ENCODE measurements at regions not wholly inside any gene's neighbourhood (a gene's known extent, or its start where the extent isn't known, plus 50 kb on each side); places are given as distances from the start of the nearest gene placed in this dataset.

GRCh38 chr12:3964439-3964838 is 91.2 kb upstream of the PARP11 start:
- H3K4me1 Mint-ChIP-seq: peaks cover 62% of the 10 kb centered on the region
- no peaks in the 10 kb centered on the region for H3K36me3 Mint-ChIP-seq (ENCODE audit: low read depth)
- no peak overlapping the region for H3K4me3 Mint-ChIP-seq
- H3K27me3 Mint-ChIP-seq (ENCODE audit: low read depth): peaks cover 3% of the 10 kb centered on the region
- peak in 1 of 3 experiments; percentile 33 for TF ChIP-seq CTCF (IDR thresholded peaks at IDR 0.05; ENCODE audit: unreplicated experiment in 3 of 3)
- peak overlapping the region in 1 of 3 experiments; percentile 24 for H3K27ac Mint-ChIP-seq
- H3K9me3 Mint-ChIP-seq: no peaks in the 10 kb centered on the region

DNA sequence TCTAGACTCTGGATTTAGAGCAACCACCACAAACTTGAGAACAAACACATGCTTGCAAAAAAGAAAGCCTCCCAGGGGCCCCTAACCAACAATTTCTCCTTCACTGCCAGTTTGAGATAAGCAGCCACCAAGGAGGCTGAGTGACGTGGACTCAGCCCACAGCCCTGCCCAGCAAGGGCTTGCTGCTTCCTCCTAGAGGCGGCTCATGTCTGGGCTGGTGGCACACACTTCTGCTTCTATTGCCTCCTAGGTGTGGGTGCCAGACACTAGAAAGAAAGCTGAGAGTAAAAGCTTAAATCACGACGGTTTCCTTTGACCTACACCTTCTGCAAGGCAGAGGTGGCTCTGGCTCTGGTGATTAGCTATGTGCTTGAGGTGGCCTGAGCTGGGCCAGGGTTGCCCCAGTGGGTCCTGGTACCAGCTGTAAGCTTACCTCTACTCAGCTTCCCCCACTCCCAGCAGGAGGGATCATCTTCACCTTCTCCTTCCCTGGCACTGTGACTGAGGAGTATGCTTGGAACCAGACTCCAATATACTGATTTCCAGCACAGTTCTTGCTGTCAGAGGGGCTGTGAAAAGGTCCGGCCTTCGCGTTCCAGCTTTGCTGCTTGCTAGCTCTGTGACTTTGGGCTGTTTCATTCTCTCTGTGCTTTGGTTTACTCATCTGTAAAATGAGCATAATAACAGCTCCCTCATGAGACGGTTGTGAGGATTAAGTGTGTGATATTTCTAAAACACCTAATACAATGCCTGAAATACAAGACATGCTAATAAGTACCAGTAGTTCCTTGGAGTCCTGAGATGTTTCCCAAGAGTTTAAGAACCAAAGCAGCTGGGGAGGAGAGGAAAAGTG is 89.7 kb upstream of the PARP11 start:
- Mint-ChIP-seq H3K27me3 (ENCODE audit: low read depth) (peaks cover 3% of the 10 kb centered on the region), H3K27ac (peak overlapping the region; percentile 27 to 81 (median 79)), H3K9me3 (no peaks in the 10 kb centered on the region), H3K36me3 (ENCODE audit: low read depth) (no peaks in the 10 kb centered on the region), H3K4me1 (peaks cover 58% of the 10 kb centered on the region), H3K4me3 (no peak overlapping the region)
- TF ChIP-seq CTCF (IDR thresholded peaks at IDR 0.05; ENCODE audit: unreplicated experiment in 3 of 3): no peak

DNA sequence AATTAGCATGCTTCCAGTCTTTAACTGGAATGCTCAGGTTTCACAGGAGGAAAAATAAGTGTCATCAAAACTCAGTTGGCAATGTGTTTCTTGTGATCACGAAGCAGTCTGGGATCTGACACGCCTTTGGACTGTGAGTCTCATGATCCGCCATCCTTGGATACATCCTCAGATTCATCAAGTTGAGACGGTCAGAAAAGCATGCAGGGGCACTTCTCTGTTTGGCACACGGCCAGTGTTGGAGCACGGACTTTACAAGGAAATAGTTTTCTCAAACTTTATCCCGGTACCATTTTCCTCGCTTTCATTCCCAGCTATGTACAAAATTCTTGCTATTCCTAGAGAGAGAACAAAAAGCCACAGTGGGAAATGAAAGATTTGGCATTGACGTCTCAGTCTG is 88.4 kb upstream of the PARP11 start:
- peaks cover 3% of the 10 kb centered on the region for H3K27me3 Mint-ChIP-seq (ENCODE audit: low read depth)
- peaks cover 6% of the 10 kb centered on the region for H3K9me3 Mint-ChIP-seq
- no peak overlapping the region for H3K4me3 Mint-ChIP-seq
- H3K36me3 Mint-ChIP-seq (ENCODE audit: low read depth): no peaks in the 10 kb centered on the region
- H3K4me1 Mint-ChIP-seq: peaks cover 53% of the 10 kb centered on the region
- H3K27ac Mint-ChIP-seq: peak overlapping the region; percentile 61 to 81 (median 79)
- no peak for TF ChIP-seq CTCF (IDR thresholded peaks at IDR 0.05; ENCODE audit: unreplicated experiment in 3 of 3)

GRCh38 chr12:3959799-3960560 is 86.8 kb upstream of the PARP11 start:
- H3K27ac Mint-ChIP-seq: peak overlapping the region in 1 of 3 experiments; percentile 61
- TF ChIP-seq CTCF (IDR thresholded peaks at IDR 0.05; ENCODE audit: unreplicated experiment in 3 of 3): no peak

GRCh38 chr12:3958534-3958933 is 85.3 kb upstream of the PARP11 start:
- no peaks in the 10 kb centered on the region for H3K36me3 Mint-ChIP-seq (ENCODE audit: low read depth)
- no peak overlapping the region for H3K4me3 Mint-ChIP-seq
- H3K27me3 Mint-ChIP-seq (ENCODE audit: low read depth): peaks cover 3% of the 10 kb centered on the region
- no peak for TF ChIP-seq CTCF (IDR thresholded peaks at IDR 0.05; ENCODE audit: unreplicated experiment in 3 of 3)
- no peak overlapping the region for H3K27ac Mint-ChIP-seq
- H3K9me3 Mint-ChIP-seq: peaks cover 7% of the 10 kb centered on the region
- peaks cover 33% of the 10 kb centered on the region for H3K4me1 Mint-ChIP-seq

More at GRCh38 chr12:3959799-3960560, 86.8 kb upstream of the PARP11 start:
- Mint-ChIP-seq H3K36me3 (ENCODE audit: low read depth) (no peaks in the 10 kb centered on the region), H3K4me3 (no peak overlapping the region), H3K4me1 (peaks cover 39% of the 10 kb centered on the region), H3K27me3 (ENCODE audit: low read depth) (peaks cover 3% of the 10 kb centered on the region), H3K9me3 (peaks cover 7% of the 10 kb centered on the region)
